ENCODE measurements at regions not wholly inside any gene's neighbourhood (a gene's known extent, or its start where the extent isn't known, plus 50 kb on each side); places are given as distances from the start of the nearest gene placed in this dataset.

DNA sequence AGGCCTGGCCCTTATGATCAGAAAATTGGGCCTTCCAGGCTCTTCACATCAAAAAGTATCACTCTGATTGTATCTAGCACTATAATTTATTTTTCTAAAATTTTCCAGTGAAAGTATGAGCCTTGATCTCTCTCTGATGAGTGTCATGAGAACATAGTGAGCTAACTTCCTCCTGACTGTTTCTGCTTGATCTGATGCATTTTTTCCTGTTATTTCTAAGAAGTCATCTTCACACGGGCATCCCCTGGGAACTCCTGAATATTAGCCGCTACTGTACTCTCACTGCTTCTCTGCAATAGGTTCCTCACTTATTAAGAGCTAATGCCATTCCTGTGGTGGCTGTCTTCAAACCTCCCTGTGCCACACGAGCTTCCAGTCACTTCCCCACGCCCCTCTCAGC is 63.1 kb upstream of the ZPBP start:
- no peaks in the 10 kb centered on the region for H3K9me3 ChIP-seq (replicated peaks; ENCODE audit: control insufficient read depth, insufficient read depth, low read length)
- CTCF ChIA-PET = interaction anchor here (1.0 to 1.5 kb wide), 2 partner anchors 49 to 1005 kb away, joined by 3 read pairs; no protein-coding TSS in a partner anchor
- no peak overlapping the region for H3K27ac ChIP-seq (ENCODE audit: insufficient read depth, low read depth, low read length)
- POLR2A ChIA-PET = no interaction called here
- no peaks in the 10 kb centered on the region for H3K9me1 ChIP-seq (replicated peaks; ENCODE audit: control insufficient read depth, extremely low read depth, insufficient read depth, low read length)
- FAIRE-seq (no peak), DNase-seq (ENCODE audit: low read depth, low spot score) (no peak)
- no TSS peak for BruUV-seq (replicated peaks)
- no peak overlapping the region for H2AFZ ChIP-seq (ENCODE audit: low read depth, low read length)
- intact Hi-C loops (cut with micrococcal nuclease) (no loop called here), dilution Hi-C loops (cut with MboI; ENCODE audit: extremely low pct_ligation_motif_present, low sequenced_read_pairs) (no loop called here)
- H3K4me2 ChIP-seq (ENCODE audit: insufficient read depth, low read length) = no peak overlapping the region
- H3K9ac ChIP-seq (replicated peaks; ENCODE audit: extremely low read depth, insufficient read depth, low read length) = no peak overlapping the region
- TF ChIP-seq, protein P1, sequence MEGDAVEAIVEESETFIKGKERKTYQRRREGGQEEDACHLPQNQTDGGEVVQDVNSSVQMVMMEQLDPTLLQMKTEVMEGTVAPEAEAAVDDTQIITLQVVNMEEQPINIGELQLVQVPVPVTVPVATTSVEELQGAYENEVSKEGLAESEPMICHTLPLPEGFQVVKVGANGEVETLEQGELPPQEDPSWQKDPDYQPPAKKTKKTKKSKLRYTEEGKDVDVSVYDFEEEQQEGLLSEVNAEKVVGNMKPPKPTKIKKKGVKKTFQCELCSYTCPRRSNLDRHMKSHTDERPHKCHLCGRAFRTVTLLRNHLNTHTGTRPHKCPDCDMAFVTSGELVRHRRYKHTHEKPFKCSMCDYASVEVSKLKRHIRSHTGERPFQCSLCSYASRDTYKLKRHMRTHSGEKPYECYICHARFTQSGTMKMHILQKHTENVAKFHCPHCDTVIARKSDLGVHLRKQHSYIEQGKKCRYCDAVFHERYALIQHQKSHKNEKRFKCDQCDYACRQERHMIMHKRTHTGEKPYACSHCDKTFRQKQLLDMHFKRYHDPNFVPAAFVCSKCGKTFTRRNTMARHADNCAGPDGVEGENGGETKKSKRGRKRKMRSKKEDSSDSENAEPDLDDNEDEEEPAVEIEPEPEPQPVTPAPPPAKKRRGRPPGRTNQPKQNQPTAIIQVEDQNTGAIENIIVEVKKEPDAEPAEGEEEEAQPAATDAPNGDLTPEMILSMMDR (IDR thresholded peaks at IDR 0.05; ENCODE audit: extremely low read depth in 1 of 2, insufficient read depth in 1 of 2, low read depth in 1 of 2, low read length in 2 of 2) = no peak
- TF ChIP-seq GATA2 (IDR thresholded peaks at IDR 0.05; ENCODE audit: insufficient read depth, insufficient read length, low read depth, low read length) = no peak
- TF ChIP-seq MYC (IDR thresholded peaks at IDR 0.05; ENCODE audit: low read depth, low read length) = no peak
- TF ChIP-seq, protein P2, sequence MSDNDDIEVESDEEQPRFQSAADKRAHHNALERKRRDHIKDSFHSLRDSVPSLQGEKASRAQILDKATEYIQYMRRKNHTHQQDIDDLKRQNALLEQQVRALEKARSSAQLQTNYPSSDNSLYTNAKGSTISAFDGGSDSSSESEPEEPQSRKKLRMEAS (IDR thresholded peaks at IDR 0.05; ENCODE audit: insufficient read depth, insufficient read length) = no peak
- TF ChIP-seq POLR2AphosphoS5 (IDR thresholded peaks at IDR 0.05; ENCODE audit: insufficient read depth, low read depth, low read length) = no peak
- no peak for TF ChIP-seq JUN (IDR thresholded peaks at IDR 0.05; ENCODE audit: borderline replicate concordance, insufficient read depth, insufficient read length, low read depth)
- TF ChIP-seq POLR2A (IDR thresholded peaks at IDR 0.05; ENCODE audit: low read depth, low read length) = no peak
- no peak for TF ChIP-seq EZH2 (IDR thresholded peaks at IDR 0.05; ENCODE audit: borderline replicate concordance, low read depth, low read length, severe bottlenecking)
- TF ChIP-seq FOS (IDR thresholded peaks at IDR 0.05; ENCODE audit: borderline replicate concordance, insufficient read depth, low read length) = no peak
- H3K4me1 ChIP-seq (ENCODE audit: control insufficient read depth, extremely low read depth, insufficient read depth, low read length) = no peaks in the 10 kb centered on the region
- H3K36me3 ChIP-seq (ENCODE audit: control insufficient read depth in 2 of 2, extremely low read depth in 1 of 2, insufficient read depth in 2 of 2, low read length in 2 of 2) = no peaks in the 10 kb centered on the region
- H3K27me3 ChIP-seq (ENCODE audit: control insufficient read depth in 2 of 2, insufficient read depth in 2 of 2, low read length in 2 of 2) = no peaks in the 10 kb centered on the region
- H3K79me2 ChIP-seq (ENCODE audit: control insufficient read depth, insufficient read depth, low read length) = no peaks in the 10 kb centered on the region
- no peaks in the 10 kb centered on the region for H4K20me1 ChIP-seq (replicated peaks; ENCODE audit: control insufficient read depth, extremely low read depth, insufficient read depth, low read length)
- no peak overlapping the region for H3K4me3 ChIP-seq (replicated peaks in 1 of 3; ENCODE audit: insufficient read depth in 1 of 3, low read depth in 1 of 3, low read length in 3 of 3)

All from endothelial cell of umbilical vein (primary cell).